ENCODE measurements at regions not wholly inside any gene's neighbourhood (a gene's known extent, or its start where the extent isn't known, plus 50 kb on each side); places are given as distances from the start of the nearest gene placed in this dataset.

DNA sequence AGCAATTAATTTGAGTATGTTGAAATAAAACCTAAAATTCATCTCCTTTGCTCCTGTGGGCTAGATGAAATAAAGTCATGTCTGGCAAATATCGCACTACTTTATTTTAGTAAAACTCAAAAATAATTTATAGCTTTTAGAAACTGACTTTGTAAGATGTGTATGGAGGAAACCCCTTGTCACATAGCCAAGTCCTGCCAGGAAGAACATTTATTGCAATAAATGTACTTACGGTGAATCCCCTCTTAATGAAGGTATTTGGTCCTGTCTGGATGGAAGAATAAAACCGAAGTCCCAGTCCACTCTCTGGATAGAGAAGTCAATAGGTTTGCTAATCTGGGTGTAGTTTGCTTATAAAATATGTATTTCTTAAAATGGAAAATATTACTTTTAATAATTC lies 1226.8 kb upstream of the MAP3K7 start:
- TF ChIP-seq, protein P1, sequence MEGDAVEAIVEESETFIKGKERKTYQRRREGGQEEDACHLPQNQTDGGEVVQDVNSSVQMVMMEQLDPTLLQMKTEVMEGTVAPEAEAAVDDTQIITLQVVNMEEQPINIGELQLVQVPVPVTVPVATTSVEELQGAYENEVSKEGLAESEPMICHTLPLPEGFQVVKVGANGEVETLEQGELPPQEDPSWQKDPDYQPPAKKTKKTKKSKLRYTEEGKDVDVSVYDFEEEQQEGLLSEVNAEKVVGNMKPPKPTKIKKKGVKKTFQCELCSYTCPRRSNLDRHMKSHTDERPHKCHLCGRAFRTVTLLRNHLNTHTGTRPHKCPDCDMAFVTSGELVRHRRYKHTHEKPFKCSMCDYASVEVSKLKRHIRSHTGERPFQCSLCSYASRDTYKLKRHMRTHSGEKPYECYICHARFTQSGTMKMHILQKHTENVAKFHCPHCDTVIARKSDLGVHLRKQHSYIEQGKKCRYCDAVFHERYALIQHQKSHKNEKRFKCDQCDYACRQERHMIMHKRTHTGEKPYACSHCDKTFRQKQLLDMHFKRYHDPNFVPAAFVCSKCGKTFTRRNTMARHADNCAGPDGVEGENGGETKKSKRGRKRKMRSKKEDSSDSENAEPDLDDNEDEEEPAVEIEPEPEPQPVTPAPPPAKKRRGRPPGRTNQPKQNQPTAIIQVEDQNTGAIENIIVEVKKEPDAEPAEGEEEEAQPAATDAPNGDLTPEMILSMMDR (IDR thresholded peaks at IDR 0.05; ENCODE audit: extremely low read depth, insufficient read depth, missing control alignments) = no peak
- no peak for DNase-seq (ENCODE audit: low spot score)
- in situ Hi-C loops (cut with MboI; ENCODE audit: low pct_unique_long_range_greater_than_20kb, low sequenced_read_pairs, unreplicated experiment) = no loop called here

DNA sequence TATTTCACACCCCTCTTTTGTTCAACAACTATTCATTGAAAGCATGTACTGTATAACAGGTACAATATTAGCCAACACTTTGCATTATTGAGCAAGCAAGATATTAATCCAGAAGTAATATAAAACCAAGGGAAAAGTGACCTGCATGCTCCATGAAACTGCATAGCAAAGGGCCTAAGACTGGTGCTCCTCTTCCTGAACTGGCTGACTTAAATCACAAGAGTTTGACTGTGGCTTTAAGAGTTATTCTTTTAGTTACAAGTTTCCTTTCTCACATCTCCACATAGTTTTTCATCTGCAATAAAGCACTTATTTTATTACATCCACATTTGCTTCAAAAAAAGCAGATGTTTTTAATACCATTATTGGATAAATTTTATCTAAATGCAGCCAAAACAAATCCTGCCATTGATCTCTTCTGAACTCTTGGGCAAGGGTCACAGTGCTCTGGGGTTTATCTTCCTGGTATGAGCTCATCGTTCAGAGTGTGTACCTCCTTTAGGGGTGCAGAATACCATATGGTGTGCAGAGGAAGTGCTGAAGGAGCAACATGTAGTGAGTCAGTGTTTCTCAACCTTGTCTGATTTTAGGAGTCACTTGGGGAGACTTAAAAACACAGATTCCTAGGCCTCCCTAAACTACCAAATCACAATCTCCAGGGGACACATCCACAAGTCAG lies 1225.9 kb upstream of the MAP3K7 start:
- TF ChIP-seq, protein P1 (IDR thresholded peaks at IDR 0.05; ENCODE audit: extremely low read depth, insufficient read depth, missing control alignments) = no peak
- in situ Hi-C loops (cut with MboI; ENCODE audit: low pct_unique_long_range_greater_than_20kb, low sequenced_read_pairs, unreplicated experiment) = no loop called here

DNA sequence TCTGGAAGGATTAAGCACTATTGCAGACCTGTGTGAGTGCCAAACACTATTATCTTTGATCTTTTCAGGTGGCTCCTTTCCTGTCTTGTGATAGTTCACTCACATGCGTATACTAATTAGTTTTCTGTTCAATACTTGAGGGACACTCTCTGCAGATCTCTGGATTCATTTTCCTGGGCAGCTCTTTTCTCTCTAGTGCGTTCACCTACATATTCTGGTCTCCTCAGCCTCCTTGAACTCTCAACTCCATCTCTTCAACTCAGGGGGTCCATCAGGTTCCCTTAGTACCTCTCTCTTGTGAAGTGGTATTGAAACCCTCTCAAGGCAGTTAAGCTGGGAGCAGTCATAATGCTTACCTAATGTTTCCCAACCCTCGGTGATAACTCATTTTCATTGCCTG lies 1218.1 kb upstream of the MAP3K7 start:
- in situ Hi-C loops (cut with MboI; ENCODE audit: low pct_unique_long_range_greater_than_20kb, low sequenced_read_pairs, unreplicated experiment) = no loop called here
- no peak for DNase-seq (ENCODE audit: low spot score)
- TF ChIP-seq, protein P1 (IDR thresholded peaks at IDR 0.05; ENCODE audit: extremely low read depth, insufficient read depth, missing control alignments) = no peak

More for the DNA sequence above, 1225.9 kb upstream of the MAP3K7 start:
- DNase-seq (ENCODE audit: low spot score) = no peak

DNA sequence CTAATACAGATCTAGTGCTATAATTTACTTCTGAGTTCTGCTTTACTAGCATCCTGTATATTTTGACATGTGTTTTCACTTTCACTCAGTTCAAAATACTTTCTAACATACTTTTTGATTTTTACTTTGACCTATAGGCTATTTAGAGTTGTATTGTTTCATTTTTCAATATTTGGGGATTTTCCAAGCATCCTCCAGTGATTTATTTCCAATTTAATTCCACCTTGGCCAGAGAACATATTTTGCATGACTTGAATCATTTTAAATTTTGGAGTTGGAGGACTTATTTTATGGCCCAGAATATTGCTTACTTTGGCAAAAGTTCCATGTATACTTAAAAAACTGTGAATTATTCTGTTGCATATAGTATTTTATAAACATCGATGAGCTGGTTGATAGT lies 1215.6 kb upstream of the MAP3K7 start:
- TF ChIP-seq, protein P1 (IDR thresholded peaks at IDR 0.05; ENCODE audit: extremely low read depth, insufficient read depth, missing control alignments) = no peak
- in situ Hi-C loops (cut with MboI; ENCODE audit: low pct_unique_long_range_greater_than_20kb, low sequenced_read_pairs, unreplicated experiment) = no loop called here
- DNase-seq (ENCODE audit: low spot score) = no peak

DNA sequence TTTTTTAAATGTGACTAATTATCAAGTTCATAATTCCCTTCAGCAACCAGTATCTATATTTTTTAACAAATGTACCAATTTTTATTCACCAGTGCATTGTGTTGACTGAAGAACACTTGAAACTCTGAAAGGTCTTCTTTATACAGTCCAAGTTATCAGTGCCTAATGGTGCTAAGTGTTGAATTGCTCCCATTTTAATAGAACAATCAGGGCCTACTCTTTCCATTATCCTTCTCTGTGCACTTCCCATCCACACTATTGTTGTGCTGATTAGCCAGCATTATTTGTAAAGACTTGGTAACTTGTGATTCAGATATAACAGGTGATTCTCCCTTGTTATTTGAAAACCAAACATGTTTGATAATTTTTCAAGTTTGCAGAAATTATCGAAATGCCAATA lies 1209.7 kb upstream of the MAP3K7 start:
- in situ Hi-C loops (cut with MboI; ENCODE audit: low pct_unique_long_range_greater_than_20kb, low sequenced_read_pairs, unreplicated experiment) = no loop called here
- no peak for DNase-seq (ENCODE audit: low spot score)
- TF ChIP-seq, protein P1 (IDR thresholded peaks at IDR 0.05; ENCODE audit: extremely low read depth, insufficient read depth, missing control alignments) = no peak

DNA sequence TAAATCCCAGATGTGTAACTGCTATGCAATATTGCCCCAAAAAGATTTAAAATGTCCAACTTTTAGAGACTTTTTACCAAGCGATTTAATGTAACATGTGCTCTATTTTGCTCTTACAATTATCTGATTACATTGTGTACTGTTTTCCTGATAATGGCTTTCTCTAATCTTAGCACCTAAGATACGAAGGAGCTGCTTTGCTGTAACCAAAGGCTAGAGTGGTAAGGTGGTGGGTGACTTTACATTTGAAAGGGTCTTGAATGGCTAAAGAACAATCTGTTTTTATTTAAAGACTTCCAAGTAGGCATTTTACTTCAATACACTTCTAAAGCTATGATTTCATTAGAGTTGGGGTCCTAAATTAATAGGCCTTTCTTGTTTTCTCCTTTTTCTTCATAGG lies 1201.6 kb upstream of the MAP3K7 start:
- TF ChIP-seq, protein P1 (IDR thresholded peaks at IDR 0.05; ENCODE audit: extremely low read depth, insufficient read depth, missing control alignments) = no peak
- DNase-seq (ENCODE audit: low spot score) = no peak
- in situ Hi-C loops (cut with MboI; ENCODE audit: low pct_unique_long_range_greater_than_20kb, low sequenced_read_pairs, unreplicated experiment) = no loop called here

All from GM13977 (cell line).